ENCODE measurements at regions not wholly inside any gene's neighbourhood (a gene's known extent, or its start where the extent isn't known, plus 50 kb on each side); places are given as distances from the start of the nearest gene placed in this dataset.

DNA sequence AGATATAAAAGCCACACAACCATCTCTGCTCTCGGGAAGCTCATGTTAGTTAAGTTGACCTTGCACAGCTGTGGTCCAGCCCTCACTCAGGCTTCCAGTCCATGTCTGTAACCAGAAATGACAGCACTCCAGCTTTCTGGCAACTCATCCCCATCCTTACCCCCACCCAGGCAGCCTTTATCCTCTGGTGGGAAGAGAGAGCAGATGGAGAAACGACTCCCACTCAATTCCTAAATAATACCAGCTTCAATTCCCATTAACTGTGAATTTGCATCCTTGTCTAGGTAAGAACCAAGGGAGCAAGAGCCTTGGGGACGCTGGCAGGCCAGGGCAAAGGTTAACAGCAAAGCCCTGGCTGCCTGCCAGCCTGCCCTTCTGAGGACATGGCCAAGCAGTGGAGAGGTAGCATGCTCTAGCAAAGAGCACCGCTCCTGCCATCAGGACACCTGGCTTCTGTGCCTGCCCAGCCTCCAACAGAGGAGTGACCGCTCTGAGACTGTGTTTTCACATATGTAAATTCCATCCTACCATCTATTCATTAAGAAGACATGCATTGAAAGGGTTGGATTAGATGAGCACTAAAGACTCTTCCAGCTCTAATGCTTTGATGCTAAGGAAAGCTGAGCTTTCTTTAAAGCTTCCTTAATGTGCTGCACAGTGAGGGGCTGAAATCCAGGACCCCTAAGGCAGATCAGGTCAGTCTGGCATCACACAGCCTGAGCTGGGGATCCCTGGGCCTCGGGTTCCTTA is 236.1 kb downstream of the GRIN2B start:
- in situ Hi-C loops (cut with MboI): loop anchor here (10.0 kb wide), 1 partner anchor 420 kb away; no protein-coding TSS in a partner anchor
- intact Hi-C loops (cut with micrococcal nuclease; ENCODE audit: unreplicated experiment): no loop called here
- TF ChIP-seq SMAD5 (IDR thresholded peaks at IDR 0.05; ENCODE audit: low read depth) (no peak), ETV6 (conservative IDR thresholded peaks at IDR 0.05 in 1 of 2, IDR thresholded peaks at IDR 0.05 in 1 of 2; ENCODE audit: borderline replicate concordance in 1 of 2, low read depth in 1 of 2) (no peak), SUPT20H (IDR thresholded peaks at IDR 0.05; ENCODE audit: borderline replicate concordance, control insufficient read depth, low read depth, low read length) (no peak), GATAD2B (conservative IDR thresholded peaks at IDR 0.05; ENCODE audit: low read depth) (no peak), ASH2L (IDR thresholded peaks at IDR 0.05; ENCODE audit: borderline replicate concordance, low read depth) (no peak), SMAD1 (IDR thresholded peaks at IDR 0.05; ENCODE audit: low read depth, partially characterized antibody) (no peak), REST (IDR thresholded peaks at IDR 0.05; ENCODE audit: low read depth, low read length) (no peak), EGR1 (IDR thresholded peaks at IDR 0.05; ENCODE audit: borderline replicate concordance in 1 of 2, low read depth in 2 of 2, low read length in 2 of 2) (no peak), KAT2A (conservative IDR thresholded peaks at IDR 0.05; ENCODE audit: control insufficient read depth, low read depth, low read length) (no peak)
- TF ChIP-seq, protein P1, sequence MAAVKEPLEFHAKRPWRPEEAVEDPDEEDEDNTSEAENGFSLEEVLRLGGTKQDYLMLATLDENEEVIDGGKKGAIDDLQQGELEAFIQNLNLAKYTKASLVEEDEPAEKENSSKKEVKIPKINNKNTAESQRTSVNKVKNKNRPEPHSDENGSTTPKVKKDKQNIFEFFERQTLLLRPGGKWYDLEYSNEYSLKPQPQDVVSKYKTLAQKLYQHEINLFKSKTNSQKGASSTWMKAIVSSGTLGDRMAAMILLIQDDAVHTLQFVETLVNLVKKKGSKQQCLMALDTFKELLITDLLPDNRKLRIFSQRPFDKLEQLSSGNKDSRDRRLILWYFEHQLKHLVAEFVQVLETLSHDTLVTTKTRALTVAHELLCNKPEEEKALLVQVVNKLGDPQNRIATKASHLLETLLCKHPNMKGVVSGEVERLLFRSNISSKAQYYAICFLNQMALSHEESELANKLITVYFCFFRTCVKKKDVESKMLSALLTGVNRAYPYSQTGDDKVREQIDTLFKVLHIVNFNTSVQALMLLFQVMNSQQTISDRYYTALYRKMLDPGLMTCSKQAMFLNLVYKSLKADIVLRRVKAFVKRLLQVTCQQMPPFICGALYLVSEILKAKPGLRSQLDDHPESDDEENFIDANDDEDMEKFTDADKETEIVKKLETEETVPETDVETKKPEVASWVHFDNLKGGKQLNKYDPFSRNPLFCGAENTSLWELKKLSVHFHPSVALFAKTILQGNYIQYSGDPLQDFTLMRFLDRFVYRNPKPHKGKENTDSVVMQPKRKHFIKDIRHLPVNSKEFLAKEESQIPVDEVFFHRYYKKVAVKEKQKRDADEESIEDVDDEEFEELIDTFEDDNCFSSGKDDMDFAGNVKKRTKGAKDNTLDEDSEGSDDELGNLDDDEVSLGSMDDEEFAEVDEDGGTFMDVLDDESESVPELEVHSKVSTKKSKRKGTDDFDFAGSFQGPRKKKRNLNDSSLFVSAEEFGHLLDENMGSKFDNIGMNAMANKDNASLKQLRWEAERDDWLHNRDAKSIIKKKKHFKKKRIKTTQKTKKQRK (IDR thresholded peaks at IDR 0.05; ENCODE audit: low read depth, low read length): no peak

More for the DNA sequence above, 236.1 kb downstream of the GRIN2B start:
- Histone ChIP-seq H3K79me2 (ENCODE audit: control insufficient read depth, insufficient read depth, low read length) (no peaks in the 10 kb centered on the region), H3K4me3 (no peak overlapping the region), H3K27me3 (replicated peaks in 1 of 2; ENCODE audit: control insufficient read depth in 2 of 2, insufficient read depth in 2 of 2, low read length in 1 of 2) (peaks cover 0 to 3% of the 10 kb centered on the region in 2 experiments; a peak in 1 of 4 replicates), H2AFZ (ENCODE audit: control insufficient read depth, low read depth, low read length) (no peak overlapping the region), H3K9ac (ENCODE audit: control insufficient read depth, insufficient read depth, low read length) (no peak overlapping the region), H3K4me2 (ENCODE audit: control insufficient read depth, insufficient read depth) (no peak overlapping the region), H4K20me1 (ENCODE audit: control insufficient read depth, insufficient read depth) (no peaks in the 10 kb centered on the region), H3K36me3 (ENCODE audit: control insufficient read depth in 2 of 2, insufficient read depth in 2 of 2, low read length in 1 of 2) (no peaks in the 10 kb centered on the region), H3K9me3 (replicated peaks; ENCODE audit: control insufficient read depth, insufficient read depth, low read length) (no peaks in the 10 kb centered on the region), H3K4me1 (ENCODE audit: control insufficient read depth, insufficient read depth, low read length) (no peaks in the 10 kb centered on the region), H3K27ac (ENCODE audit: control insufficient read depth, insufficient read depth) (no peak overlapping the region)
- no peak for ATAC-seq
- CTCF ChIA-PET: interaction anchor here (0.5 to 1.9 kb wide), 2 partner anchors 183 to 383 kb away, joined by 3 to 5 read pairs; no protein-coding TSS in a partner anchor
- SMC1A ChIA-PET (ENCODE audit: uncharacterized antibody, unreplicated experiment): no interaction called here
- DNase-seq (ENCODE audit: low read depth, low spot score): no peak
- FAIRE-seq: no peak
- WGBS (ENCODE audit: insufficient coverage, insufficient replicate concordance, low lambda C conversion rate, missing lambda C conversion rate): 11% methylated on average over 6 of the region's 6 CpGs
- no TSS peak for BruUV-seq (replicated peaks)
- RAD21 ChIA-PET (ENCODE audit: unreplicated experiment): interaction anchor here (1.0 kb wide), 1 partner anchor 383 kb away, joined by 3 read pairs; no protein-coding TSS in a partner anchor
- POLR2A ChIA-PET: no interaction called here

Data from GM12878 (cell line).